ENCODE measurements at regions not wholly inside any gene's neighbourhood (a gene's known extent, or its start where the extent isn't known, plus 50 kb on each side); places are given as distances from the start of the nearest gene placed in this dataset.

DNA sequence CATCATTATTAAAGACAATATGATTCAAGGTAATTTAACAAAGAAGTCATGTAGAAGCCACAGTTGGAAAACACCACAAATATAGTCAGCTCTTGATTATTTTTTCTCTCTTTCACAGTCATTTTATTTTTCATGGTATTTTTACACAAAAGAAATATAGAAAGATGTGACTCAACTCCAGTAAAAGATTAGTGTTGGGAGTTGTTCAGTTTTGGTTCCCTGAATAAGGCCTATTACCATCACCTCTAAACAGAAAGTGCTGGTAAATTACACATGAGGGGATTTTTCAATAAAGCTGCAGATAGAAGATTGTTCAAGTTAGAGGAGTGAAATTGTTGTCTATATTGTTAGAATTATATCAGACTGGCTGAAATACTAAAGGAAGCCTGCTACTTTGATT, 107.0 kb downstream of the DDIT4L start:
- no peak for DNase-seq (ENCODE audit: low spot score)
- TF ChIP-seq, protein P1, sequence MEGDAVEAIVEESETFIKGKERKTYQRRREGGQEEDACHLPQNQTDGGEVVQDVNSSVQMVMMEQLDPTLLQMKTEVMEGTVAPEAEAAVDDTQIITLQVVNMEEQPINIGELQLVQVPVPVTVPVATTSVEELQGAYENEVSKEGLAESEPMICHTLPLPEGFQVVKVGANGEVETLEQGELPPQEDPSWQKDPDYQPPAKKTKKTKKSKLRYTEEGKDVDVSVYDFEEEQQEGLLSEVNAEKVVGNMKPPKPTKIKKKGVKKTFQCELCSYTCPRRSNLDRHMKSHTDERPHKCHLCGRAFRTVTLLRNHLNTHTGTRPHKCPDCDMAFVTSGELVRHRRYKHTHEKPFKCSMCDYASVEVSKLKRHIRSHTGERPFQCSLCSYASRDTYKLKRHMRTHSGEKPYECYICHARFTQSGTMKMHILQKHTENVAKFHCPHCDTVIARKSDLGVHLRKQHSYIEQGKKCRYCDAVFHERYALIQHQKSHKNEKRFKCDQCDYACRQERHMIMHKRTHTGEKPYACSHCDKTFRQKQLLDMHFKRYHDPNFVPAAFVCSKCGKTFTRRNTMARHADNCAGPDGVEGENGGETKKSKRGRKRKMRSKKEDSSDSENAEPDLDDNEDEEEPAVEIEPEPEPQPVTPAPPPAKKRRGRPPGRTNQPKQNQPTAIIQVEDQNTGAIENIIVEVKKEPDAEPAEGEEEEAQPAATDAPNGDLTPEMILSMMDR (IDR thresholded peaks at IDR 0.05) = no peak
- Histone ChIP-seq H3K4me1 (no peaks in the 10 kb centered on the region), H3K27me3 (no peaks in the 10 kb centered on the region), H3K4me3 (no peak overlapping the region), H3K27ac (no peak overlapping the region), H3K9me3 (no peaks in the 10 kb centered on the region), H3K36me3 (no peaks in the 10 kb centered on the region)

GRCh38 chr4:100082852-100083251, 107.4 kb downstream of the DDIT4L start:
- Histone ChIP-seq H3K36me3 (no peaks in the 10 kb centered on the region), H3K27me3 (no peaks in the 10 kb centered on the region), H3K4me1 (no peaks in the 10 kb centered on the region), H3K4me3 (no peak overlapping the region), H3K27ac (no peak overlapping the region), H3K9me3 (no peaks in the 10 kb centered on the region)
- TF ChIP-seq, protein P1 (IDR thresholded peaks at IDR 0.05) = no peak
- no peak for DNase-seq (ENCODE audit: low spot score)

DNA sequence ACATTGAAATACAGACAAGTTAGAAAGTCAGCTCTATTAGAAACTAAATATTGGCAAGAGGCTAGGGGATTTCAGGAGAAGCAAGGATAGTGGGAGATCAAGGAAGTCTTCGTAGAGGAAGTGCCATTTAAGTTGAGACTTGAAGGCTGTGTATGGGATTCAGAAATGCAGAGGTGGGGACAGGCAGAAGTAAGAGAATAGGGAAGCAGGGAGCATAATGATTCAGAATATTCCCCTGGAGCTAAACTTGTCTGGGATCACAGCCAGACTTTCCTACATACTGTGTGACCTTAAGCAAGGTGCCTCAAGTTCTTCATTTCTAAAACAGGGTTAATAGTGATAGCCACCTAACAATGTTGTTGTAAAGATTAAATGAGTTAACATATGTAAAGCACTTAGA, 108.8 kb downstream of the DDIT4L start:
- DNase-seq (ENCODE audit: low spot score) = no peak

GRCh38 chr4:100079264-100079663, 111.0 kb downstream of the DDIT4L start:
- TF ChIP-seq, protein P1 (IDR thresholded peaks at IDR 0.05) = no peak
- DNase-seq (ENCODE audit: low spot score) = no peak
- no peak overlapping the region for H3K27ac ChIP-seq

More for the DNA sequence above, 108.8 kb downstream of the DDIT4L start:
- no peaks in the 10 kb centered on the region for H3K4me1 ChIP-seq
- no peaks in the 10 kb centered on the region for H3K27me3 ChIP-seq
- TF ChIP-seq, protein P1 (IDR thresholded peaks at IDR 0.05) = no peak
- H3K4me3 ChIP-seq = no peak overlapping the region
- no peaks in the 10 kb centered on the region for H3K36me3 ChIP-seq
- H3K27ac ChIP-seq = no peak overlapping the region
- no peaks in the 10 kb centered on the region for H3K9me3 ChIP-seq

GRCh38 chr4:100076753-100077152, 113.5 kb downstream of the DDIT4L start:
- H3K27ac ChIP-seq = no peak overlapping the region
- H3K36me3 ChIP-seq = no peaks in the 10 kb centered on the region
- H3K27me3 ChIP-seq = no peaks in the 10 kb centered on the region
- H3K4me3 ChIP-seq = no peak overlapping the region
- no peaks in the 10 kb centered on the region for H3K9me3 ChIP-seq
- TF ChIP-seq, protein P1 (IDR thresholded peaks at IDR 0.05) = no peak
- DNase-seq (ENCODE audit: low spot score) = no peak
- no peaks in the 10 kb centered on the region for H3K4me1 ChIP-seq

More at GRCh38 chr4:100079264-100079663, 111.0 kb downstream of the DDIT4L start:
- H3K27me3 ChIP-seq = no peaks in the 10 kb centered on the region
- no peak overlapping the region for H3K4me3 ChIP-seq
- H3K4me1 ChIP-seq = no peaks in the 10 kb centered on the region
- no peaks in the 10 kb centered on the region for H3K36me3 ChIP-seq
- H3K9me3 ChIP-seq = no peaks in the 10 kb centered on the region

DNA sequence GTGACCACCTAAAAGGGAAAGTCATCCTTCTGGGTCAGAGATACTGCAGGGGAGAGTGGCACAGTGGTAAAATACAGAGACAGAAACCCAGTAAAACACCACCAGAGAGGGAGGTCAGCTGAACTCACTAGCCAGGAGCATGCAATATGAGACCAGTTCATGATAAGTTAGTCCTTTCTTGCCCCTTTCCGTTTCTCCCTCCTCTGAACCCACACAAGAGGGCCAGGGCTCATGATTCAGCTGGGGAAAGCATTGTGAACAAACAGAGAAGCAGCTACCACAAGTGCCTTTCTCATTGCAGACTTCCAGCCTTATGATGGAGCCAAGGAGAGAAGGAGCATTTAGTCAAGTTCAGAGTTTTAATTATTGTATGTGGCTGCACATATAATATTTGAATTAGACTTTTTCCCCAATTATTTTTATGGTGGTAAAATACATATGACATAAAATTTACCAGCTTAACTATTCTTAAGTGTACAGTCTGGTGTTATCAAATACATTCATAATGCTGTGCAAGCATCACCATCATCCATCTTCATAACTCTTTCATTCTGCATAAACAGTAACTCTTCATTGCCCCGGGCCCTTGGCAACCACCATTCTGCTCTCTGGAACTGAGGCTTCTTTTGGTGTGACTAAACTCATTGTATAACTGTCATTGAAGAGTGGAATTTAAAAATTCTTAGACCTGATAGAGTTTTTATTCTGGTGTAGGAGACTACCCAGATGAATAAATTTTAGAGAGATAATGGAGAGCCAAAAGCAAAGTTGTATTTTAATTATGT, 114.6 kb downstream of the DDIT4L start:
- Histone ChIP-seq H3K27ac (no peak overlapping the region), H3K4me1 (no peaks in the 10 kb centered on the region), H3K36me3 (no peaks in the 10 kb centered on the region), H3K27me3 (no peaks in the 10 kb centered on the region), H3K9me3 (no peaks in the 10 kb centered on the region), H3K4me3 (no peak overlapping the region)
- no peak for DNase-seq (ENCODE audit: low spot score)
- TF ChIP-seq, protein P1 (IDR thresholded peaks at IDR 0.05) = no peak

Measured in right atrium auricular region (tissue), 2 donors.